Daoy (cell line): ENCODE measurements at regions not wholly inside any gene's neighbourhood (a gene's known extent, or its start where the extent isn't known, plus 50 kb on each side); places are given as distances from the start of the nearest gene placed in this dataset.

Source experiments
- DNase-seq: peaks from one replicate; pipeline ENCODE4 v3.0.0-alpha.2; 2015; ENCODE audit warnings: low read depth

- DNase-seq: no peak
These were observed 542.7 kb upstream of the LUZP2 start for GRCh38 chr11:23953951-23954710.

GRCh38 chr11:23954730-23955129 lies 542.1 kb upstream of the LUZP2 start:
- no peak for DNase-seq

- no peak for DNase-seq
These were observed 540.3 kb upstream of the LUZP2 start for GRCh38 chr11:23956586-23956985.

- DNase-seq: no peak
These were observed 539.5 kb upstream of the LUZP2 start for GRCh38 chr11:23957314-23957713.

- DNase-seq: no peak
These were observed 537.4 kb upstream of the LUZP2 start for GRCh38 chr11:23959462-23959861.

- DNase-seq: no peak
These were observed 535.1 kb upstream of the LUZP2 start for GRCh38 chr11:23961503-23962338.

GRCh38 chr11:23973244-23973643 lies 523.6 kb upstream of the LUZP2 start:
- DNase-seq: no peak

- DNase-seq: no peak
These were observed 522.8 kb upstream of the LUZP2 start for GRCh38 chr11:23974051-23974450.

- no peak for DNase-seq
These were observed 522.3 kb upstream of the LUZP2 start for GRCh38 chr11:23974601-23975000.

- no peak for DNase-seq
These were observed 520.4 kb upstream of the LUZP2 start for GRCh38 chr11:23976426-23976825.

- no peak for DNase-seq
These were observed 520.0 kb upstream of the LUZP2 start for GRCh38 chr11:23976841-23977271.

GRCh38 chr11:23988381-23989006 lies 508.4 kb upstream of the LUZP2 start:
- DNase-seq: no peak

- no peak for DNase-seq
These were observed 506.3 kb upstream of the LUZP2 start for GRCh38 chr11:23990346-23991164.

- no peak for DNase-seq
These were observed 505.7 kb upstream of the LUZP2 start for GRCh38 chr11:23991165-23991539.

- DNase-seq: no peak
These were observed 501.0 kb upstream of the LUZP2 start for GRCh38 chr11:23995891-23996290.

- no peak for DNase-seq
These were observed 499.5 kb upstream of the LUZP2 start for GRCh38 chr11:23997356-23997755.

GRCh38 chr11:24005202-24005876 lies 491.5 kb upstream of the LUZP2 start:
- DNase-seq: no peak

GRCh38 chr11:24043842-24044241 lies 453.0 kb upstream of the LUZP2 start:
- no peak for DNase-seq

GRCh38 chr11:24046731-24047130 lies 450.1 kb upstream of the LUZP2 start:
- no peak for DNase-seq

- DNase-seq: no peak
These were observed 440.8 kb upstream of the LUZP2 start for GRCh38 chr11:24056051-24056450.

- no peak for DNase-seq
These were observed 436.7 kb upstream of the LUZP2 start for GRCh38 chr11:24060125-24060524.
